ENCODE measurements at regions not wholly inside any gene's neighbourhood (a gene's known extent, or its start where the extent isn't known, plus 50 kb on each side); places are given as distances from the start of the nearest gene placed in this dataset.
A peak's percentile ranks its signal among the peaks of the same experiment; 100 is the strongest.

GRCh38 chr12:67852701-67853100, 136.5 kb upstream of the IFNG-AS1 start:
- DNase-seq (ENCODE audit: low read depth): no peak
- Histone ChIP-seq H3K4me3 (ENCODE audit: low read depth, low read length) (no peak overlapping the region), H3K27me3 (ENCODE audit: control insufficient read depth, insufficient read depth, low read length) (no peaks in the 10 kb centered on the region), H3K36me3 (ENCODE audit: control insufficient read depth, insufficient read depth, low read length) (no peaks in the 10 kb centered on the region)
- POLR2A ChIA-PET: interaction anchor here (0.5 kb wide), 1 partner anchor 141 kb away, joined by 5 read pairs; no protein-coding TSS in a partner anchor
- no peak for TF ChIP-seq CTCF (IDR thresholded peaks at IDR 0.05; ENCODE audit: insufficient read depth, low read depth, low read length)
- CTCF ChIA-PET: interaction anchor here (1.3 kb wide), 1 partner anchor 10 kb away, joined by 3 read pairs; no protein-coding TSS in a partner anchor

- ChIA-PET POLR2A (interaction anchor here (0.5 kb wide), 1 partner anchor 20 kb away, joined by 3 read pairs; no protein-coding TSS in a partner anchor), CTCF (interaction anchor here (1.3 kb wide), 1 partner anchor 10 kb away, joined by 3 read pairs; no protein-coding TSS in a partner anchor)
- peak; percentile 56 for DNase-seq (ENCODE audit: low read depth)
- no peak overlapping the region for H3K4me3 ChIP-seq (ENCODE audit: low read depth, low read length)
- no peak for TF ChIP-seq CTCF (IDR thresholded peaks at IDR 0.05; ENCODE audit: insufficient read depth, low read depth, low read length)
- no peaks in the 10 kb centered on the region for H3K27me3 ChIP-seq (ENCODE audit: control insufficient read depth, insufficient read depth, low read length)
- no peaks in the 10 kb centered on the region for H3K36me3 ChIP-seq (ENCODE audit: control insufficient read depth, insufficient read depth, low read length)
Measured at GRCh38 chr12:67853204-67853603, 136.0 kb upstream of the IFNG-AS1 start.

- H3K36me3 ChIP-seq (ENCODE audit: control insufficient read depth, insufficient read depth, low read length): no peaks in the 10 kb centered on the region
- ChIA-PET CTCF (interaction anchor here (1.4 kb wide), 1 partner anchor 11 kb away, joined by 4 read pairs; no protein-coding TSS in a partner anchor), POLR2A (no interaction called here)
- H3K4me3 ChIP-seq (ENCODE audit: low read depth, low read length): no peak overlapping the region
- no peak for TF ChIP-seq CTCF (IDR thresholded peaks at IDR 0.05; ENCODE audit: insufficient read depth, low read depth, low read length)
- H3K27me3 ChIP-seq (ENCODE audit: control insufficient read depth, insufficient read depth, low read length): no peaks in the 10 kb centered on the region
- DNase-seq (ENCODE audit: low read depth): no peak
Measured at GRCh38 chr12:67854351-67854750, 134.9 kb upstream of the IFNG-AS1 start.

GRCh38 chr12:67855103-67855502, 134.1 kb upstream of the IFNG-AS1 start:
- Histone ChIP-seq H3K4me3 (ENCODE audit: low read depth, low read length) (no peak overlapping the region), H3K27me3 (ENCODE audit: control insufficient read depth, insufficient read depth, low read length) (no peaks in the 10 kb centered on the region), H3K36me3 (ENCODE audit: control insufficient read depth, insufficient read depth, low read length) (no peaks in the 10 kb centered on the region)
- no peak for DNase-seq (ENCODE audit: low read depth)
- CTCF ChIA-PET: interaction anchor here (1.2 to 1.4 kb wide), 2 partner anchors 10 to 22 kb away, joined by 3 to 4 read pairs; no protein-coding TSS in a partner anchor
- POLR2A ChIA-PET: no interaction called here
- TF ChIP-seq CTCF (IDR thresholded peaks at IDR 0.05; ENCODE audit: insufficient read depth, low read depth, low read length): no peak

GRCh38 chr12:67871231-67871630, 118.0 kb upstream of the IFNG-AS1 start:
- Histone ChIP-seq H3K4me3 (ENCODE audit: low read depth, low read length) (no peak overlapping the region), H3K36me3 (ENCODE audit: control insufficient read depth, insufficient read depth, low read length) (no peaks in the 10 kb centered on the region), H3K27me3 (ENCODE audit: control insufficient read depth, insufficient read depth, low read length) (no peaks in the 10 kb centered on the region)
- DNase-seq (ENCODE audit: low read depth): no peak
- no peak for TF ChIP-seq CTCF (IDR thresholded peaks at IDR 0.05; ENCODE audit: insufficient read depth, low read depth, low read length)
- ChIA-PET POLR2A (no interaction called here), CTCF (interaction anchor here (0.8 kb wide), 1 partner anchor 14 kb away, joined by 4 read pairs; no protein-coding TSS in a partner anchor)

All from BJ (cell line).